NOMO-1 (cell line): ENCODE measurements at regions not wholly inside any gene's neighbourhood (a gene's known extent, or its start where the extent isn't known, plus 50 kb on each side); places are given as distances from the start of the nearest gene placed in this dataset.
A peak's percentile ranks its signal among the peaks of the same experiment; 100 is the strongest.
"Not testable (repeated sequence)": the region's sequence is repeated elsewhere in the genome, so short reads cannot be mapped to it uniquely, and the experiment has no call there.

Source experiments
- DNase-seq, 2 experiments: peaks; one replicate each; lab custom pipeline; 2025; ENCODE audit not compliant: unreplicated experiment in 2 of 2; lab: John Stamatoyannopoulos, UW

GRCh38 chr2:111671426-111672150 is 212.4 kb downstream of the ANAPC1 start:
- peak; percentile 18 to 29 for DNase-seq

DNA sequence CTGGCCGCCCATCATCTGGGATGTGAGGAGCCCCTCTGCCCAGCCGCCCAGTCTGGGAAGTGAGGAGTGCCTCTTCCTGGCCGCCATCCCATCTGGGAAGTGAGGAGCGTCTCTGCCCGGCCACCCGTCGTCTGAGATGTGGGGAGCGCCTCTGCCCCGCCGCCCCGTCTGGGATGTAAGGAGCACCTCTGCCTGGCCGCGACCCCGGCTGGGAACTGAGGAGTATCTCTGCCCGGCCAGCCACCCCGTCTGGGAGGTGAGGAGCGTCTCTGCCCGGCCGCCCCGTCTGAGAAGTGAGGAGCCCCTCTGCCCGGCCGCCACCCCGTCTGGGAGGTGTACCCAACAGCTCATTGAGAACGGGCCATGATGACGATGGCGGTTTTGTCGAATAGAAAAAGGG is 211.4 kb downstream of the ANAPC1 start:
- not testable (repeated sequence) for DNase-seq

GRCh38 chr2:111673526-111673925 is 210.5 kb downstream of the ANAPC1 start:
- no peak for DNase-seq

DNA sequence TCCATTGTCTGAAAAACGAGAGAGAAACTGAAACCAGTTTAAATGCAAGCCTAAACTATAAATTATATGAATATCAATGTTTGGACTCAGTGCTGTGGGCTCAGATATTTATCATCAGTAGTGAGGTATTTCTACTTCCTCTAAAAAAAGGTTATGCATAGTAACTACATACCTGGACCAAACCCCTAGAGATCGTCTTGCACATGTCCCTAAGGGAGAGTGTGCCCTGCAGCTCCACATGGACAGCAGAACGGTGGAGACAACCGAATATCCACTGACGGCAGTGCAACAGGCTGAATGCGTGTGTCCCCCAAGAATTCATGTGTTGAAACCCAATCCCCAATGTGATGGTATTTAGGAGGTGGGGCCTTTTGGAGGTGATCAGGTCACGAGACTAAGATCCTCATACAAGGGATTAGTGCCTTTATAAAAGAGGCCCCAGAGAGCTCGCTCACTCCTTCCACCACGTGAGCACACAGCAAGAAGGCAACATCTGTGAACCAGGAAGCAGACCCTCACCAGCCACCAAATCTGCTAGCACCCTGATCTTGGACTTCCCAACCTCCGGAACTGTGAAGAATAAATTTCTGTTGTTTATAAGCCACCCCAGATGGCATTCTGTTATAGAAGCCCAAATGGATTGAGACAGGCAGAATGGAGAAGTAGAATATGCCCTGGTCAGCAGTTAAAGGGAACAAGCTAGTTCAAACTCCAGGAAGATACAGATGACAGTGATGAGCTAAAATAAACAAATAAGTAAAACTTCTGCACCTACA is 208.4 kb downstream of the ANAPC1 start:
- peak; percentile 13 to 39 for DNase-seq

- no peak for DNase-seq
These were observed 207.6 kb downstream of the ANAPC1 start for GRCh38 chr2:111676291-111676822.

DNA sequence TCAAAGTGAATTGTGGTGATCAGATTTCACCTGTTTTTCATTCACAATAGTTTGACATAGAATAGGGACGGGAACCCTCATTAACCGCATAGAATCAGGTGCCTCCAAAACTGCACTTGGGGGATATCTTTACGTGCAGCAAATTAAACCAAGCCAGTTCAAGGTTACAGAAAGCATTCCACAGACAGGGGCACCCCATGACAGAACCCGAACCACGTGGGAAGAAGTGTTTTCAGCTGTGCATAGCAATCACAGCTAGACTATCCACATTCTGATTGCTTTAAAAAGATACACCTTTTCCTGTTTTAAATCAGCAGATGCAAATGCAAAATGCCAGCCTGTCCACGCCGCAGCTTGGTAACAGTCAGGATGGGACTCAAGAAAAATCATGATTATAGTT is 205.8 kb downstream of the ANAPC1 start:
- no peak for DNase-seq

GRCh38 chr2:111678651-111679050 is 205.3 kb downstream of the ANAPC1 start:
- no peak for DNase-seq

- peak; percentile 25 to 80 for DNase-seq
These were observed 204.8 kb downstream of the ANAPC1 start for GRCh38 chr2:111679202-111679601.

GRCh38 chr2:111684611-111685010 is 199.4 kb downstream of the ANAPC1 start:
- DNase-seq = no peak

- no peak for DNase-seq
These were observed 198.7 kb downstream of the ANAPC1 start for GRCh38 chr2:111685342-111685741.

- no peak for DNase-seq
These were observed 197.0 kb downstream of the ANAPC1 start for GRCh38 chr2:111686994-111687393.

DNA sequence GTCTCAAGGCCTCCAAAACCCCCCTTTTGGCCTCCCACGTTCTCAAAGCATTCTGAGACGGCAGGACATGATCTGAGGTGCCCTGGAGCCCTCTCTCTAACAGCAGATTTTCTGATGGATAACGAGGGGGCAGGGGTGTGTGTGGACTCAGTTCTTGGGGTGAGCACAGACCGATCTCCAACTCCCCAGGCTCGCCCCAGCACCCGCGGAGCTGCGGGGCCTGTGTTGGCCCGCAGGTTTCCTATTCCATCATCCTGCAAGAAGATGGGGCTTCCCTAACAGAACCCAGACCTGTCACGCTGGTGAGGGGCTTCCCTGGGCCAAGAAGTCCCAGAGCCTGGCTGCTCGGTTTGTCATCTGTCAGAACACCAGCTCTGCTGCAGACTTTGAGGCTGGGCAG is 196.1 kb downstream of the ANAPC1 start:
- no peak for DNase-seq

DNA sequence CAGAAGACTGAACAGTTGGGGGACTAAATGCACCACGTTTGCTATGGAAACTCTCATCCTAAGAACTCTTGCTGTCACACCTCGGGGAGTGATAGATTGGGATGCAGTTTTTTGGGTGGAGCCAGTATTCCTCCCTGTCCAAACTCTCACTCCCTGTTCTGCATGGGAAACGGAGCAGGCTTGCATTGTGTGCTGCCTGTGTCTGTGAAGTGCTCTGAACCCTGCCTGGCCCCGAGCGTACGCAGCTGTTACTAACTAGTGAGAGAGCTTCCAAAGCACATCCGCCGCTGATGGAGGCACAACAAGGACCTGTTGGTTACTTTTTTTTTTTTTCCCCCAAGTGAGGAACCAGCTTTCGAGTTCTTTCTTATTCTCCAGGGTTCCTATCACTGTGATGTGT is 195.5 kb downstream of the ANAPC1 start:
- no peak for DNase-seq

DNA sequence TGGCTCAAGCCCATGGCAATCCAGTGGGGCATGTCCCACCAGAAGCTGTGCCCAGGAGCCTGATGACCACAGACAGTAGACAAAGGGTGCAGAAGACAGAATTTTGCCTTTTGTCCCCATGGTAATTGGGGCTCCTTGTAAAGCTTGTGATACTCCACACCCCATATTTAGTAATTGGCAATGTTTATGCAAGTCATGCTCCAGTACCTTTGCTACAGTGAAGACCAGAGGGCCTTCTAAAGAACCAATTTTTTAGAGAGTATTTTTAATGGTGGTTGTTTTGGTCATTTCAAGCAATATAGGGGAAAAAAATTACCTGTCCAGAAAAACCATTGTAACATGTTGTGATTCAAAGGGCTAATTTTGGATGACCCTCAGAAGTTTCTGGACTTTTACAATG is 194.8 kb downstream of the ANAPC1 start:
- DNase-seq = no peak

DNA sequence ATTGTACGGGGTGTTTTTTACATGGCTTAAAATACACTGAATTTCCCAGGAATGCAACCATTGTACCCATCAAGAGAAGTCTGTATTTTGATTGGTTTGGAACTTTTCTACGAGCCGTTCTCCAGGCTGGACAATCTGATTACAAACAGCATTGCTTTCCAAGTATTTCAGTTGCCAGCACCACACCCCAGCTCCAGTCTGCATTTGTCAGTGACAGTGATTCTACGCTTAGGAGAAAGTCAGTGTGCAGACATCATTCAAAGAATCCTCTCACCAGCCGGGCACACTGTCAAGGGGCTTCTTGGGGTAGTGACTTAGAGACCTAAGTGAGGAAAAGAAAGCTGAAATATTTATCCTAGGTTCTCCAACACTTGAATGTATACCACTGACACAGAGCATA is 194.1 kb downstream of the ANAPC1 start:
- no peak for DNase-seq

DNA sequence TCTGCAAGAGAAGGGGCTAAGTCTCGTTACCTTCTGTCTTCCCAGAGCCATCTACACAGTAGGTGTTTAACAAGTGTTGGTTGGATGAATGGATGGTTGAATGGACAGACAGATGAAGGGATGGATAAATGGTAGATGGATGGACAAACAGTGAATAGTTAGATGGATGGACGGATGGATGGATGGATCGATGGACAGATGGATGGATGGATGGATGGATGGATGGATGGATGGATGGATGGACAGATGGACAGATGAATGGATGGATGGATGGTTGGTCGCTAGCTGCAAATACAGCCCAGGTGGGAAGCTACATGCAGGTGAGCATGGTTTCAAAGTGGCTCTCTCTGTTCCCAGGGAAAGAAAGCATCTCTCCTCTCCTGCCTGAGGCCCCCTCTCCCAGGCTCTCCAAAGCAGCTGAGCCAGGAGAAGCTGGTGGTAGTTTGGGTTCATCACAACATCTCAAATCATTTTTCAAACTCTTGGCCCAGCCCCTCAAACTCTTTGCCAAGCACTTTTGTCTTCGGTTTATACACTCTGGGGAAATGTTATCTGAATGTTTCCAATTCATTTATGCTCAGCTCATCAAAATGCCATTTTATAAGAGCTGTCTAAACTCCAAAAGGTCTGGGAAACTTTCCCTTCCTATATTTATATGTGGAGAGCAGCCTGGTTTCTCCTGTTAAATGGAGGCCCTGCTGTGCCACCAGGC is 192.7 kb downstream of the ANAPC1 start:
- no peak for DNase-seq

- no peak for DNase-seq
These were observed 191.7 kb downstream of the ANAPC1 start for GRCh38 chr2:111692311-111692710.

DNA sequence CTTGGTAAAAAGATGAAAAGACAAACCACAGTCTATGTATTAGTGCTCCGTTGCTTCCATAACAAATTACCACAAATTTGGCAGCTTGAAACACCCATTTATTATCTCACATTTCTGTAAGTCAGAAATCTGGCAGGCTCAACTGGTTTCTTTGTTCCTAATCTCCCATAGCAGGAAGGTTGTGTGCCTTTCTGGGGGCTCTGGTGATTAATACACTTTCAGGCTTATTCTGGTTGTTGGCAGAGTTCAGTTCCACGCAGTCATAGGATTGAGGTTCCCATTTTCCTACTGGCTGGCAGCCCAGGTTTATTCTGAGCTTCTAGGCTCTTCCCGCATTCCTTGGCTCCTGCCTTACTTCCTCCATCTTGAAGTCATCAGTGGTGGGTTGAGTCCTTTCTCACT is 189.3 kb downstream of the ANAPC1 start:
- DNase-seq = no peak

DNA sequence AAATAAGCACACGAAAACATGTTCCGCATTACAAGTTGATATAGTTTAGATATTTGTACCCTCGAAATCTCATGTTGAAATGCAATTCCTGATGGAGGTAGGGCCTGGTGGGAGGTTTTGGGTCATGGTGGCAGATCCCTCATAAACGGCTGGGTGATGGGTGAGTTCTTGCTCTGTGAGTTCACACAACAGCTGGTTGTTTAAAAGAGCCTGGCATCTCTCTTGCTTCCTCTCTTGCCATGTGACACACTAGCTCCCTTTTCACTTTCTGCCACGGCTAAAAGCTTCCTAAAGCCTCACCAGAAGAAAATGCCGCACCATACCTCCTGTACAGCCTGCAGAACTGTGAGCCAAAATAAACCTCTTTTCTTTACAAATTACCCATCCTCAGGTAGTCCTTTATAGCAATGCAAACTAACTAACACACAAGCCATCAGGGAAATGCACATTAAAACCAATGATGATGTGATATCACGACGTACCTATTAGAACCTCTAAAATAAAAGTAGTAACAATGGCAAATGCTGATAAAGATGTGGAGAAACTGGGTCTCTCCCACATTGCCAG is 188.5 kb downstream of the ANAPC1 start:
- DNase-seq = no peak

DNA sequence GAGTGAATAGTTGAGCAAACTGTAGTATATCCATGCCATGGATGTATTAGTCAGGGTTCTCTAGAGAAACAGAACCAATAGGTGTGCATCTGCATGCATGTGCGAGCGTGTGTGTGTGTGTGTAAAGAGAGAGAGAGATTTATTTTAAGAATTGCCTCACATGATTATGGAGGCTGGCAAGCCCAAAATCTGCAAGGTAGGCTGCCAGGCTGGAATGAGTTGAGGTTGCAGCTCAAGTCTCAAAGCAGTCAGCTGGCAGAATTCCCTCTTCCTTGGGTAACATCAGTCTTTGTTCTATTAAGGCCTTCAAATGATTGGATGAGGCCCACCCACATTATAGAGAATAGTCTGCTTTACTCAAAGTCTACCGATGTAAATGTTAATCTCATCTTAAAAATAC is 187.8 kb downstream of the ANAPC1 start:
- no peak for DNase-seq

DNA sequence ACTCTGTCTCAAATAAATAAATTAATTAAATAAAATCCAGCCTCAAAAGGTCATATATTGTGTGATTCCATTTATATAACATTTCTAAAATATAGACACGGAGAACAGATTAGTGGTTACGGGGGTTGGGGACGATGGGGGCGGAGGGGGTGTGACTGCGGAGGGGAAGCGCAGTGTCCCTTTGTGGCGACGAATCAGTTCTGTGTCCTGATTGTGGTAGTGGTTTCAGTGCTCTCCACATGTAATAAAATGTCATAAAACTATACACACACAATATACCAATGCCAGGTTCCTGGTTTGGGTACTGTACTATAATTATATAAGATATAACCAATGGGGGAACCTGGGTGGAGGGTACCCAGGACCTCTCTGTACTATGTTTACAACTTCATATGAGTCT is 186.4 kb downstream of the ANAPC1 start:
- DNase-seq = peak in 1 of 2 experiments; percentile 17
